GM12878 (cell line): ENCODE measurements at regions not wholly inside any gene's neighbourhood (a gene's known extent, or its start where the extent isn't known, plus 50 kb on each side); places are given as distances from the start of the nearest gene placed in this dataset.

ENCODE experiments used
- ATAC-seq: fragments of 200-7000 bp; cut with Tn5 transposase; 3 replicates; pipeline ENCODE4 v1.9.1; 2020; ENCODE audit warnings: mild to moderate bottlenecking, moderate library complexity
- BruUV-seq: library from RNA; stranded (reverse); fragments of 400-500 nt; replicated peaks from 2 replicates; lab custom pipeline; 2021; lab: Mats Ljungman, UMichigan
- CTCF ChIA-PET: fragments of 300-600 bp; sonication (Branson Sonifier 250); formaldehyde crosslinking; extraction: SDS; loops from one replicate; lab custom pipeline; 2021; ENCODE audit warnings: inconsistent platforms; lab: Yijun Ruan, JAX
- POLR2A ChIA-PET: fragments of 350-600 bp; formaldehyde crosslinking; extraction: SDS; loops from one replicate; lab custom pipeline; 2021; ENCODE audit warnings: inconsistent platforms; lab: Charles Lee
- RAD21 ChIA-PET: fragments of 300-600 bp; sonication (Branson Sonifier 250); formaldehyde crosslinking; loops from one replicate; lab custom pipeline; 2023; ENCODE audit warnings: antibody characterized with exemption; ENCODE audit not compliant: unreplicated experiment; lab: Charles Lee
- SMC1A ChIA-PET: fragments of 300-600 bp; sonication (Branson Sonifier 250); formaldehyde crosslinking; loops from one replicate; lab custom pipeline; 2023; ENCODE audit not compliant: unreplicated experiment, uncharacterized antibody; lab: Charles Lee
- DNase-seq: peaks from one replicate; pipeline ENCODE4 v3.0.0-alpha.2; 2011; ENCODE audit warnings: low read depth, low spot score
- FAIRE-seq: peaks from 3 replicates; lab custom pipeline; 2011; peaks lifted over from hg19 to GRCh38; lab: Jason Lieb, UNC
- H2AFZ ChIP-seq: 2 replicates; pipeline ENCODE4 v1.6.0; 2011; ENCODE audit warnings: low read depth, low read length, control low read depth; ENCODE audit not compliant: control insufficient read depth
- H3K27ac ChIP-seq: 2 replicates; pipeline ENCODE4 v1.5.1; 2011; ENCODE audit warnings: control low read depth; ENCODE audit not compliant: control insufficient read depth, insufficient read depth
- H3K27me3 ChIP-seq, 2 experiments: replicated peaks in 1 of 2; 2 replicates each; pipeline versions ENCODE4 v1.6.0 to v1.6.1; 2011; ENCODE audit warnings: low read length in 1 of 2; ENCODE audit not compliant: control insufficient read depth in 2 of 2, insufficient read depth in 2 of 2
- H3K36me3 ChIP-seq, 2 experiments: 2 replicates each; pipeline ENCODE4 v1.5.1; 2011; ENCODE audit warnings: low read length in 1 of 2; ENCODE audit not compliant: control insufficient read depth in 2 of 2, insufficient read depth in 2 of 2
- H3K4me1 ChIP-seq: 2 replicates; pipeline ENCODE4 v1.6.1; 2011; ENCODE audit warnings: mild to moderate bottlenecking, low read length, moderate library complexity, mixed read lengths; ENCODE audit not compliant: control insufficient read depth, insufficient read depth
- H3K4me2 ChIP-seq: 2 replicates; pipeline ENCODE4 v1.6.0; 2011; ENCODE audit warnings: control low read depth; ENCODE audit not compliant: control insufficient read depth, insufficient read depth
- H3K4me3 ChIP-seq: fragments of 200-600 bp; sonication (generic); 2 replicates; pipeline ENCODE4 v1.5.1; 2016
- H3K79me2 ChIP-seq: 2 replicates; pipeline ENCODE4 v1.6.0; 2011; ENCODE audit warnings: low read length; ENCODE audit not compliant: control insufficient read depth, insufficient read depth
- H3K9ac ChIP-seq: 2 replicates; pipeline ENCODE4 v1.8.0; 2011; ENCODE audit warnings: low read length, control low read depth, mixed read lengths; ENCODE audit not compliant: control insufficient read depth, insufficient read depth
- H3K9me3 ChIP-seq: replicated peaks from 3 replicates; pipeline ENCODE4 v1.5.1; 2011; ENCODE audit warnings: mild to moderate bottlenecking, low read length; ENCODE audit not compliant: control insufficient read depth, insufficient read depth
- H4K20me1 ChIP-seq: 2 replicates; pipeline ENCODE4 v1.6.0; 2011; ENCODE audit not compliant: control insufficient read depth, insufficient read depth
- CBX5 ChIP-seq: sonication (generic); IDR thresholded peaks from 2 replicates; pipeline ENCODE4 v1.6.1; 2016; ENCODE audit warnings: low read depth, moderate library complexity, mild to moderate bottlenecking, inconsistent platforms
- CEBPB ChIP-seq, 2 experiments: fragments of 150-350 bp in 1 of 2; IDR thresholded peaks; 2 replicates each; pipeline ENCODE4 v1.6.1; 2012 to 2014; ENCODE audit warnings: low read depth in 2 of 2, low read length in 2 of 2, borderline replicate concordance in 1 of 2, inconsistent platforms in 1 of 2
- FOXK2 ChIP-seq: fragments of 450-650 bp; IDR thresholded peaks from 2 replicates; pipeline ENCODE4 v1.6.1; 2017; ENCODE audit warnings: mild to moderate bottlenecking, moderate library complexity
- HCFC1 ChIP-seq: fragments of 150-350 bp; IDR thresholded peaks from 2 replicates; pipeline ENCODE4 v1.6.1; 2014; ENCODE audit warnings: low read length
- IKZF2 ChIP-seq, 2 experiments: fragments of 450-650 bp; IDR thresholded peaks; 2 replicates each; pipeline ENCODE4 v1.6.1; 2017; ENCODE audit warnings: mild to moderate bottlenecking in 2 of 2, moderate library complexity in 2 of 2
- KAT2A ChIP-seq: conservative IDR thresholded peaks from 2 replicates; pipeline ENCODE4 v1.6.1; 2011; ENCODE audit warnings: low read depth, low read length; ENCODE audit not compliant: control insufficient read depth
- MEF2A ChIP-seq: IDR thresholded peaks from 2 replicates; pipeline ENCODE4 v1.6.1; 2011; ENCODE audit warnings: low read depth, mild to moderate bottlenecking, low read length, moderate library complexity; ENCODE audit not compliant: insufficient read depth
- NFIC ChIP-seq: IDR thresholded peaks from 2 replicates; pipeline ENCODE4 v1.6.1; 2012; ENCODE audit warnings: low read depth, mild to moderate bottlenecking, inconsistent platforms, low read length, moderate library complexity
- NR2C1 ChIP-seq: fragments of 450-650 bp; IDR thresholded peaks from 2 replicates; pipeline ENCODE4 v1.6.1; 2017; ENCODE audit warnings: antibody characterized with exemption, mild to moderate bottlenecking, moderate library complexity
- TCF12 ChIP-seq: IDR thresholded peaks from 2 replicates; pipeline ENCODE4 v1.6.1; 2011; ENCODE audit warnings: low read depth, mild to moderate bottlenecking, low read length
- WGBS: methylation state at CpG from one replicate; pipeline ENCODE4 v1.1.6; 2016; ENCODE audit warnings: low lambda C conversion rate; ENCODE audit not compliant: insufficient replicate concordance, insufficient coverage; ENCODE audit errors: missing lambda C conversion rate; 5-methylcytosine and 5-hydroxymethylcytosine counted together
- in situ Hi-C: fragments of 300-500 bp; cut with MboI; formaldehyde crosslinking; loops from 9 replicates; pipeline ENCODE4 v1.14.3; 2018; ENCODE audit warnings: mixed read lengths
- intact Hi-C: fragments of 100-400 bp; cut with micrococcal nuclease; formaldehyde crosslinking; loops from one replicate; pipeline ENCODE4 v1.14.2; 2022; ENCODE audit not compliant: unreplicated experiment
- TF ChIP-seq, protein P1 (sequence below): fragments of 450-650 bp; conservative IDR thresholded peaks from 2 replicates; pipeline ENCODE4 v1.6.1; 2017; ENCODE audit warnings: mild to moderate bottlenecking, moderate library complexity
- TF ChIP-seq, protein P2 (sequence below): IDR thresholded peaks from 2 replicates; pipeline ENCODE4 v1.6.1; 2012; ENCODE audit warnings: improper control_type of control experiment, low read depth, low read length; ENCODE audit not compliant: insufficient replicate concordance
- TF ChIP-seq, protein P3 (sequence below): fragments of 450-650 bp; IDR thresholded peaks from 2 replicates; pipeline ENCODE4 v1.6.1; 2017; ENCODE audit warnings: mild to moderate bottlenecking, moderate library complexity

DNA sequence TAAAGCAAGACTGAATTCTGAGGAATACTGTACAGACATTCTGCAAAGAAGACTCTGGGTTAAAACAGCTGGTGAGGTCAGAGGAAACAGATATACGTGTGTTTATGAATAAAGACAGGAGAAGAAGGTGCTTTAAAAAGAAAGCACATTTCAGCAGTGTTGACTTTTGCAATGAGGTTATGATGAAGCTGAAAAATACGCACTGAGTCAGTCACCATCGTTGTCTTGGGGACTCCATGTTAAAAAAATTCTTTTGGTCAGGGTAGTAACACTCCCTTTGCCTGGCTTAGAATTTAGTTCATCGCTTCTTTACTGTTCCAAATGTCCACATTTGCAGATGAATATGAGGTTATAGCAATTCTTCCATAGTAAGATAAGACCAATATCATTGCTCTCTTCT lies 1049.0 kb downstream of the TSN start (continued):
- TF ChIP-seq CBX5 = no peak
- TF ChIP-seq IKZF2 (IDR thresholded peaks at IDR 0.05) = no peak
- TF ChIP-seq NR2C1 = no peak
- TF ChIP-seq, protein P1, sequence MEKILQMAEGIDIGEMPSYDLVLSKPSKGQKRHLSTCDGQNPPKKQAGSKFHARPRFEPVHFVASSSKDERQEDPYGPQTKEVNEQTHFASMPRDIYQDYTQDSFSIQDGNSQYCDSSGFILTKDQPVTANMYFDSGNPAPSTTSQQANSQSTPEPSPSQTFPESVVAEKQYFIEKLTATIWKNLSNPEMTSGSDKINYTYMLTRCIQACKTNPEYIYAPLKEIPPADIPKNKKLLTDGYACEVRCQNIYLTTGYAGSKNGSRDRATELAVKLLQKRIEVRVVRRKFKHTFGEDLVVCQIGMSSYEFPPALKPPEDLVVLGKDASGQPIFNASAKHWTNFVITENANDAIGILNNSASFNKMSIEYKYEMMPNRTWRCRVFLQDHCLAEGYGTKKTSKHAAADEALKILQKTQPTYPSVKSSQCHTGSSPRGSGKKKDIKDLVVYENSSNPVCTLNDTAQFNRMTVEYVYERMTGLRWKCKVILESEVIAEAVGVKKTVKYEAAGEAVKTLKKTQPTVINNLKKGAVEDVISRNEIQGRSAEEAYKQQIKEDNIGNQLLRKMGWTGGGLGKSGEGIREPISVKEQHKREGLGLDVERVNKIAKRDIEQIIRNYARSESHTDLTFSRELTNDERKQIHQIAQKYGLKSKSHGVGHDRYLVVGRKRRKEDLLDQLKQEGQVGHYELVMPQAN = no peak

- ATAC-seq (no peak), FAIRE-seq (no peak), DNase-seq (no peak)
- POLR2A ChIA-PET = no interaction called here
- Histone ChIP-seq H3K4me2 (no peak overlapping the region), H3K79me2 (no peaks in the 10 kb centered on the region), H4K20me1 (no peaks in the 10 kb centered on the region), H3K27me3 (no peaks in the 10 kb centered on the region), H3K27ac (no peak overlapping the region), H3K4me1 (no peaks in the 10 kb centered on the region), H2AFZ (no peak overlapping the region), H3K4me3 (no peak overlapping the region), H3K9ac (no peak overlapping the region), H3K9me3 (no peaks in the 10 kb centered on the region; the same call in 2 of the 3 replicates), H3K36me3 (no peaks in the 10 kb centered on the region)
- SMC1A ChIA-PET = no interaction called here
- intact Hi-C loops (no loop called here), in situ Hi-C loops (no loop called here)
- CTCF ChIA-PET = no interaction called here
- 65% methylated on average over 3 of the region's 3 CpGs for WGBS
- RAD21 ChIA-PET = no interaction called here
- BruUV-seq = no TSS peak
- no peak for TF ChIP-seq FOXK2
- TF ChIP-seq NFIC = no peak
- TF ChIP-seq TCF12 = no peak
- no peak for TF ChIP-seq MEF2A
- TF ChIP-seq KAT2A = no peak
- TF ChIP-seq CEBPB (IDR thresholded peaks at IDR 0.05; ENCODE audit: borderline replicate concordance in 1 of 2, low read depth in 2 of 2, low read length in 2 of 2) = no peak
- TF ChIP-seq HCFC1 = no peak
- TF ChIP-seq, protein P2, sequence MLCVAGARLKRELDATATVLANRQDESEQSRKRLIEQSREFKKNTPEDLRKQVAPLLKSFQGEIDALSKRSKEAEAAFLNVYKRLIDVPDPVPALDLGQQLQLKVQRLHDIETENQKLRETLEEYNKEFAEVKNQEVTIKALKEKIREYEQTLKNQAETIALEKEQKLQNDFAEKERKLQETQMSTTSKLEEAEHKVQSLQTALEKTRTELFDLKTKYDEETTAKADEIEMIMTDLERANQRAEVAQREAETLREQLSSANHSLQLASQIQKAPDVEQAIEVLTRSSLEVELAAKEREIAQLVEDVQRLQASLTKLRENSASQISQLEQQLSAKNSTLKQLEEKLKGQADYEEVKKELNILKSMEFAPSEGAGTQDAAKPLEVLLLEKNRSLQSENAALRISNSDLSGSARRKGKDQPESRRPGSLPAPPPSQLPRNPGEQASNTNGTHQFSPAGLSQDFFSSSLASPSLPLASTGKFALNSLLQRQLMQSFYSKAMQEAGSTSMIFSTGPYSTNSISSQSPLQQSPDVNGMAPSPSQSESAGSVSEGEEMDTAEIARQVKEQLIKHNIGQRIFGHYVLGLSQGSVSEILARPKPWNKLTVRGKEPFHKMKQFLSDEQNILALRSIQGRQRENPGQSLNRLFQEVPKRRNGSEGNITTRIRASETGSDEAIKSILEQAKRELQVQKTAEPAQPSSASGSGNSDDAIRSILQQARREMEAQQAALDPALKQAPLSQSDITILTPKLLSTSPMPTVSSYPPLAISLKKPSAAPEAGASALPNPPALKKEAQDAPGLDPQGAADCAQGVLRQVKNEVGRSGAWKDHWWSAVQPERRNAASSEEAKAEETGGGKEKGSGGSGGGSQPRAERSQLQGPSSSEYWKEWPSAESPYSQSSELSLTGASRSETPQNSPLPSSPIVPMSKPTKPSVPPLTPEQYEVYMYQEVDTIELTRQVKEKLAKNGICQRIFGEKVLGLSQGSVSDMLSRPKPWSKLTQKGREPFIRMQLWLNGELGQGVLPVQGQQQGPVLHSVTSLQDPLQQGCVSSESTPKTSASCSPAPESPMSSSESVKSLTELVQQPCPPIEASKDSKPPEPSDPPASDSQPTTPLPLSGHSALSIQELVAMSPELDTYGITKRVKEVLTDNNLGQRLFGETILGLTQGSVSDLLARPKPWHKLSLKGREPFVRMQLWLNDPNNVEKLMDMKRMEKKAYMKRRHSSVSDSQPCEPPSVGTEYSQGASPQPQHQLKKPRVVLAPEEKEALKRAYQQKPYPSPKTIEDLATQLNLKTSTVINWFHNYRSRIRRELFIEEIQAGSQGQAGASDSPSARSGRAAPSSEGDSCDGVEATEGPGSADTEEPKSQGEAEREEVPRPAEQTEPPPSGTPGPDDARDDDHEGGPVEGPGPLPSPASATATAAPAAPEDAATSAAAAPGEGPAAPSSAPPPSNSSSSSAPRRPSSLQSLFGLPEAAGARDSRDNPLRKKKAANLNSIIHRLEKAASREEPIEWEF = no peak
- TF ChIP-seq, protein P3, sequence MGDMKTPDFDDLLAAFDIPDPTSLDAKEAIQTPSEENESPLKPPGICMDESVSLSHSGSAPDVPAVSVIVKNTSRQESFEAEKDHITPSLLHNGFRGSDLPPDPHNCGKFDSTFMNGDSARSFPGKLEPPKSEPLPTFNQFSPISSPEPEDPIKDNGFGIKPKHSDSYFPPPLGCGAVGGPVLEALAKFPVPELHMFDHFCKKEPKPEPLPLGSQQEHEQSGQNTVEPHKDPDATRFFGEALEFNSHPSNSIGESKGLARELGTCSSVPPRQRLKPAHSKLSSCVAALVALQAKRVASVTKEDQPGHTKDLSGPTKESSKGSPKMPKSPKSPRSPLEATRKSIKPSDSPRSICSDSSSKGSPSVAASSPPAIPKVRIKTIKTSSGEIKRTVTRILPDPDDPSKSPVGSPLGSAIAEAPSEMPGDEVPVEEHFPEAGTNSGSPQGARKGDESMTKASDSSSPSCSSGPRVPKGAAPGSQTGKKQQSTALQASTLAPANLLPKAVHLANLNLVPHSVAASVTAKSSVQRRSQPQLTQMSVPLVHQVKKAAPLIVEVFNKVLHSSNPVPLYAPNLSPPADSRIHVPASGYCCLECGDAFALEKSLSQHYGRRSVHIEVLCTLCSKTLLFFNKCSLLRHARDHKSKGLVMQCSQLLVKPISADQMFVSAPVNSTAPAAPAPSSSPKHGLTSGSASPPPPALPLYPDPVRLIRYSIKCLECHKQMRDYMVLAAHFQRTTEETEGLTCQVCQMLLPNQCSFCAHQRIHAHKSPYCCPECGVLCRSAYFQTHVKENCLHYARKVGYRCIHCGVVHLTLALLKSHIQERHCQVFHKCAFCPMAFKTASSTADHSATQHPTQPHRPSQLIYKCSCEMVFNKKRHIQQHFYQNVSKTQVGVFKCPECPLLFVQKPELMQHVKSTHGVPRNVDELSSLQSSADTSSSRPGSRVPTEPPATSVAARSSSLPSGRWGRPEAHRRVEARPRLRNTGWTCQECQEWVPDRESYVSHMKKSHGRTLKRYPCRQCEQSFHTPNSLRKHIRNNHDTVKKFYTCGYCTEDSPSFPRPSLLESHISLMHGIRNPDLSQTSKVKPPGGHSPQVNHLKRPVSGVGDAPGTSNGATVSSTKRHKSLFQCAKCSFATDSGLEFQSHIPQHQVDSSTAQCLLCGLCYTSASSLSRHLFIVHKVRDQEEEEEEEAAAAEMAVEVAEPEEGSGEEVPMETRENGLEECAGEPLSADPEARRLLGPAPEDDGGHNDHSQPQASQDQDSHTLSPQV = no peak
Measured at GRCh38 chr2:122805346-122805745, 1049.9 kb downstream of the TSN start.
